ENCODE measurements at regions not wholly inside any gene's neighbourhood (a gene's known extent, or its start where the extent isn't known, plus 50 kb on each side); places are given as distances from the start of the nearest gene placed in this dataset.

- intact Hi-C loops (cut with DNase I) = no loop called here
- peaks cover 12% of the 10 kb centered on the region for H3K9me3 ChIP-seq
Measured at GRCh38 chr1:38394303-38394702, 347.7 kb upstream of the POU3F1 start.

DNA sequence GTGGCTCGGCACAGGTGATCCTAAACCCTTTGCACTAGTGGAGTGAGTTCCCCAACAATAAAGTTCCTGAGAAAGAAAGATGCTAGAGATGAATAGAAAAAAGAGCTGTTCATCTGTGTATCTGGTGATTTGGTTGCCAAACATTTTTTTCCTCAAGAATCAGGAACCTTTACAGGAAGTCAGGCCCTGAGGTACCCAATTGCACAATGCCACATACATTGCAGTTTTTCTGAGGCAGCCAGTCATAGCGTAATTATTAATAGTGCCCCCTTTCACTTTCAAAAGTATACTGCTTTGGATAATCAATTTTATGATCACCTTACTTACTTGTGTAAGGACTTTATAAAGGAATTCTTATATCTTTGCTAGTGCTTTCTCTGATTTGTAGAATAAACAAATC lies 346.3 kb upstream of the POU3F1 start:
- ATAC-seq = no peak
- no peak for DNase-seq
- intact Hi-C loops (cut with DNase I) = no loop called here
- TF ChIP-seq CTCF (IDR thresholded peaks at IDR 0.05) = no peak
- H3K27ac ChIP-seq = no peak overlapping the region
- no peak overlapping the region for H3K4me3 ChIP-seq
- H3K36me3 ChIP-seq (ENCODE audit: insufficient read depth in 1 of 2, low read depth in 1 of 2) = no peaks in the 10 kb centered on the region
- WGBS, 3 donors = 64 to 95% (median 94%) methylated on average over 2 of the region's 2 CpGs
- H3K4me1 ChIP-seq = no peaks in the 10 kb centered on the region
- H3K27me3 ChIP-seq (ENCODE audit: insufficient read depth in 3 of 3, low read length in 2 of 3) = peaks cover 0 to 12% (median 3%) of the 10 kb centered on the region in 3 donors
- peaks cover 16% of the 10 kb centered on the region for H3K9me3 ChIP-seq

More at GRCh38 chr1:38394303-38394702, 347.7 kb upstream of the POU3F1 start:
- Histone ChIP-seq H3K4me3 (no peak overlapping the region), H3K36me3 (ENCODE audit: insufficient read depth in 1 of 2, low read depth in 1 of 2) (no peaks in the 10 kb centered on the region), H3K27ac (no peak overlapping the region), H3K4me1 (no peaks in the 10 kb centered on the region), H3K27me3 (ENCODE audit: insufficient read depth in 3 of 3, low read length in 2 of 3) (peaks cover 0 to 12% (median 3%) of the 10 kb centered on the region in 3 donors)
- no peak for DNase-seq
- no peak for ATAC-seq
- TF ChIP-seq CTCF (IDR thresholded peaks at IDR 0.05) = no peak

GRCh38 chr1:38381256-38381655 lies 334.7 kb upstream of the POU3F1 start:
- intact Hi-C loops (cut with DNase I) = no loop called here
- 49 to 54% (median 50%) methylated on average over 8 of the region's 8 CpGs for WGBS, 3 donors
- DNase-seq = no peak
- no peak overlapping the region for H3K4me3 ChIP-seq
- no peaks in the 10 kb centered on the region for H3K9me3 ChIP-seq
- peaks cover 0 to 9% (median 0%) of the 10 kb centered on the region in 3 donors for H3K27me3 ChIP-seq (ENCODE audit: insufficient read depth in 3 of 3, low read length in 2 of 3)
- no peak for ATAC-seq
- no peak overlapping the region for H3K27ac ChIP-seq
- H3K36me3 ChIP-seq (ENCODE audit: insufficient read depth in 1 of 2, low read depth in 1 of 2) = no peaks in the 10 kb centered on the region
- TF ChIP-seq CTCF (IDR thresholded peaks at IDR 0.05) = no peak
- no peaks in the 10 kb centered on the region for H3K4me1 ChIP-seq

GRCh38 chr1:38376577-38376976 lies 330.0 kb upstream of the POU3F1 start:
- no peak for TF ChIP-seq CTCF (IDR thresholded peaks at IDR 0.05)
- ATAC-seq = no peak

GRCh38 chr1:38375035-38375434 lies 328.4 kb upstream of the POU3F1 start:
- DNase-seq (no peak), ATAC-seq (no peak)
- TF ChIP-seq CTCF (IDR thresholded peaks at IDR 0.05) = no peak
- Histone ChIP-seq H3K9me3 (no peaks in the 10 kb centered on the region), H3K4me3 (no peak overlapping the region), H3K36me3 (ENCODE audit: insufficient read depth in 1 of 2, low read depth in 1 of 2) (no peaks in the 10 kb centered on the region), H3K4me1 (no peaks in the 10 kb centered on the region), H3K27ac (no peak overlapping the region), H3K27me3 (ENCODE audit: insufficient read depth in 3 of 3, low read length in 2 of 3) (peaks cover 0 to 9% (median 0%) of the 10 kb centered on the region in 3 donors)
- intact Hi-C loops (cut with DNase I) = no loop called here
- WGBS, 3 donors = 59 to 72% (median 67%) methylated on average over 1 of the region's 1 CpG

More at GRCh38 chr1:38376577-38376976, 330.0 kb upstream of the POU3F1 start:
- Histone ChIP-seq H3K27ac (no peak overlapping the region), H3K4me1 (no peaks in the 10 kb centered on the region), H3K4me3 (no peak overlapping the region), H3K36me3 (ENCODE audit: insufficient read depth in 1 of 2, low read depth in 1 of 2) (no peaks in the 10 kb centered on the region), H3K27me3 (ENCODE audit: insufficient read depth in 3 of 3, low read length in 2 of 3) (peaks cover 0 to 11% (median 0%) of the 10 kb centered on the region in 3 donors), H3K9me3 (no peaks in the 10 kb centered on the region)
- intact Hi-C loops (cut with DNase I) = no loop called here
- DNase-seq = no peak
- 61 to 67% (median 66%) methylated on average over 2 of the region's 2 CpGs for WGBS, 3 donors

Data from psoas muscle (tissue), 7 donors.